Amniotic epithelial cell (primary cell): ENCODE measurements at regions not wholly inside any gene's neighbourhood (a gene's known extent, or its start where the extent isn't known, plus 50 kb on each side); places are given as distances from the start of the nearest gene placed in this dataset.
"Not testable (repeated sequence)": the region's sequence is repeated elsewhere in the genome, so short reads cannot be mapped to it uniquely, and the experiment has no call there.

ENCODE experiments used
- DNase-seq: peaks from one replicate; pipeline ENCODE4 v3.0.0-alpha.2; 2010; ENCODE audit warnings: low read depth

DNA sequence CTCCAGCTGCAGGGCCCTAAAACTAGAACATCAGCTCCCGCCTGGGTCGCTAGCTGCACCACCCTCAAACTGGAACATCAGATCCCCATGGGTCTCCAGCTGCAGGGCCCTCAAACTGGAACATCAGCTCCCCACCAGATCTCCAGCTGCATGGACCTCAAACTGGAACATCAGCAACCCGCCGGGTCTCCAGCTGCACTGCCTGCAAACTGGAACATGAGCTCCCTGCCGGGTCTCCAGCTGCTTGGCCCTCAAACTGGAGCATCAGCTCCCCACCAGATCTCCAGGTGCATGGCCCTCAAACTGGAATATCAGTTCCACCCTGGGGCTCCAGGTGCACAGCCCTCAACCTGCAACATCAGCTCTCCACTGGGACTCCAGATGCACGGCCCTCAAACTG is 82.7 kb downstream of the TFRC start:
- DNase-seq = not testable (repeated sequence)

DNA sequence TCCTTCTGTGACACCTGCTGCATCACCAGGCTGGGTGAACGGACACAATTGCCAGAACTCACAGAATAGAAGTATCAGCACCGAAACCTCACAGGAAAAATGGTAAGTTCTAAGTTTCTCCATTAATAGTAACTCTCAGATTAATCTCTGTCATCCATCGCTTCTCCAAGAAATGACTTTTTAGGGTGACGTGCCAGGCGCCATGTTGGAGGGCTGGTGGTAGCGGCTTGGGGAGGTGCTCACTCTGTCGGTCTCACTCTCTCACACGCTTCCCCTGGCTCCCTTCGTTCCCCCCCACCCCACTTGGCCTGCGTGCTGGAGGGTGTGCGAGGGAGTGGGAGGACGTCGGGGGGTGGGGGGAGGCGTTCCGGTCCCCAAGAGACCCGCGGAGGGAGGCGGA is 85.6 kb downstream of the TFRC start:
- DNase-seq = not testable (repeated sequence)

DNA sequence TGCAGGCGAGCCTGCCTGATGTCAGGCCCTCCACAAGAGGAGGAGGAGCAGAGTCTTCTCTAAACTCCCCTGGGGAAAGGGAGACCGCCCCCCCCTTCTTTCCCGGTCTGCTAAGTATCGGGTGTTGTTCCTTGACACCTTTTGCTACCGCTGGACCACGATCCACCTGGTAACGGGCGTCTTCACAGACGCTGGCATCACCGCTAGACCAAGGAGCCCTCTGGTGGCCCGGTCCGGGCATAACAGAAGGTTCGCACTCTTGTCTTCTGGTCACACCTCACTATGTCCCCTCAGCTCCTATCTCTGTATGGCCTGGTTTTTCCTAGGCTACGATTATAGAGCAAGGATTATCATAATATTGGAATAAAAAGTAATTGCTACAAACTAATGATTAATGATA is 86.0 kb upstream of the TNK2 start:
- peak; percentile 24 for DNase-seq

DNA sequence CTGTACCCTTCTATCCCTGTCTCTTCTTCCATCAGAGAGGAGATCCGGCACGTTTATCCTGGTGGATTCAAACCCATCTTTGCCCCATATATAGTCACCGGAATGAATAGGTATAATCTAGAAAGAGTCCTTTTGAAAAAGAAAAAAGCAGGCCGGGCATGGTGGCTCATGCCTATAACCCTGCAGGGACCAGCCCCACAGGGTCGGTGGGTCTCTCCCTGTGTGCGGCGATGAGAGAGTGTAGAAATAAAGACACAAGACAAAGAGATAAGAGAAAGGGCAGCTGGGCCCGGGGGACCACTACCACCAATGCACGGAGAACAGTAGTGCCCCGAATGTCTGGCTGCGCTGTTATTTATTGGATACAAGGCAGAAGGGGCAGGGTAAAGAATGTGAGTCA is 85.3 kb upstream of the TNK2 start:
- not testable (repeated sequence) for DNase-seq

- DNase-seq = not testable (repeated sequence)
Observed at GRCh38 chr3:195992956-195993595, 84.7 kb upstream of the TNK2 start.

GRCh38 chr3:195991986-195992385 is 83.6 kb upstream of the TNK2 start:
- not testable (repeated sequence) for DNase-seq

GRCh38 chr3:195991243-195991642 is 82.9 kb upstream of the TNK2 start:
- DNase-seq = not testable (repeated sequence)

DNA sequence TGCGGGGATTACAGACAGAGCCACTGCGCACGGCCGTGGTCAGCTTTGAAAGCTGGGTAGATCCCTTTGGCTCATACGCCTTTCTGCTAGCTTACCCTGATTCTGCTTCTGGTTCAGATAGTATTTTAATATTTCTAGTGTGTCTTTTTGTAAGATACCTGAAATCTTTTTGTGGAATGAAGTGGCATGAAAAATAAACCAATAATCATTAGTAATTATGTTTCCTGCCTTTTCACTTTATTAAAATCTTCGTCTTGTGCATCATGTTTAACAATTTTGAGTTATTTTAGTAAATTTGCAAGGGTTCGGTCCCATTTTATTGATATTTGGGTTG is 82.5 kb upstream of the TNK2 start:
- DNase-seq = not testable (repeated sequence)

- DNase-seq = peak; percentile 60
Observed at GRCh38 chr3:195989921-195990840, 81.8 kb upstream of the TNK2 start.

GRCh38 chr3:195989197-195989920 is 81.0 kb upstream of the TNK2 start:
- peak; percentile 17 for DNase-seq

GRCh38 chr3:195988764-195989163 is 80.4 kb upstream of the TNK2 start:
- DNase-seq = not testable (repeated sequence)

- DNase-seq = not testable (repeated sequence)
Observed at GRCh38 chr3:195987001-195987400, 78.7 kb upstream of the TNK2 start.

GRCh38 chr3:195986576-195986975 is 78.2 kb upstream of the TNK2 start:
- not testable (repeated sequence) for DNase-seq

GRCh38 chr3:195985348-195985920 is 77.1 kb upstream of the TNK2 start:
- not testable (repeated sequence) for DNase-seq

GRCh38 chr3:195984392-195985030 is 76.2 kb upstream of the TNK2 start:
- not testable (repeated sequence) for DNase-seq

- DNase-seq = not testable (repeated sequence)
Observed at GRCh38 chr3:195983880-195984279, 75.5 kb upstream of the TNK2 start.

DNA sequence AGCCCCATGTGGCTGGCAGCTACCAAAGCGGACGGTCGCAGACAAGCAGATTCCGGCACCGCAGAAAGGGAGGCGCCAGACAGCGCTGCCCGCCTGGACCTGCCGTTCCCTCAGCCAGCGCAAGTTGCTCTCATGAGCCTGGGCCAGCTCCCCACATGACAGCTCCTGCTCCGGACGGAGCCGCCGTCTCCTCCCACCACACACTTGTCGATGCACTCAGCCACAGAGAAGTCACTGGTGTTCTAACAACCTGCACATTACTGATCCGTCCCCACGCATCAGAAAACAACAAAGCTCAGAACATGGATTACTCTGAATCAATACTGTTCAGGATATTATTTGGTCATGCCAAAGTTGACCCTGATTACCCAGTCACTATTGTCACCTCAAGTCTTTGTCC is 74.4 kb upstream of the TNK2 start:
- not testable (repeated sequence) for DNase-seq

DNA sequence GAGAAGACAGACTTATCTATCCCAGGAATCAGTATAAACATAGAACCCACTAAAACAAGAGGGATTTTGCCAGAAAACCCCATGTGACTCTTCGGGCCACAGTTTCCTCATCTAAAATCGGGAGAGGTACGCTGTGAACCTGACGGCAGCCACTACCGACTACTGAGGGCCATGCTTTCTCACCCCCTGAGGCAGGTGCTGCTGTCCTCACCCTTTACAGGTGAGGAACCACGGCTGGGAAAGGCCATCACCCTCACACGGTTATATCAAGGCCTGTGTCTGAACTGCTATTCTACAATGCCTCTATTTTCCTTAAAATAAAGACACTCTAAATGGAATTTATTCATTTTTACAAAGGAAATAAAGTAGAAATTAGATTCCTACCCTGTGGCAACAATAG is 73.4 kb upstream of the TNK2 start:
- not testable (repeated sequence) for DNase-seq

GRCh38 chr3:195979877-195980276 is 71.5 kb upstream of the TNK2 start:
- not testable (repeated sequence) for DNase-seq

DNA sequence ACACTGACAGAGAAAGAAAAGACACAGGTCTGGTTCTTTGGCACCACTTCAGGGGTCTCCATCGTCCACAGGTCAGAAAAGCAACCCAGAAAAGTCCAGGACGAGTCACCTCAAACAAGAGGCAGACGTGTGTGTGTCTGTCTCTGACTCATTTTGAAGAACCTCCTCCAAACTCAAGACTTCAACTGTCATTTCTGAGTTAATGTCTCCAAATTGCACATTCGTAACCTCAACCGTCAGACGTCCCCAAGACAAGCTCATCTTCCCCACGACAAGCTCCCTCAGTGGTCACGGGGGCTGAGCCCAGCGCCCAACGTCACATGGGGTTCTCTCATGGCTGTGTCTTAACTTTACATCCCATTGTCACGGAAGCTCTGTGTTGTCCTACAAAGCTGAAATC is 70.2 kb upstream of the TNK2 start:
- not testable (repeated sequence) for DNase-seq

DNA sequence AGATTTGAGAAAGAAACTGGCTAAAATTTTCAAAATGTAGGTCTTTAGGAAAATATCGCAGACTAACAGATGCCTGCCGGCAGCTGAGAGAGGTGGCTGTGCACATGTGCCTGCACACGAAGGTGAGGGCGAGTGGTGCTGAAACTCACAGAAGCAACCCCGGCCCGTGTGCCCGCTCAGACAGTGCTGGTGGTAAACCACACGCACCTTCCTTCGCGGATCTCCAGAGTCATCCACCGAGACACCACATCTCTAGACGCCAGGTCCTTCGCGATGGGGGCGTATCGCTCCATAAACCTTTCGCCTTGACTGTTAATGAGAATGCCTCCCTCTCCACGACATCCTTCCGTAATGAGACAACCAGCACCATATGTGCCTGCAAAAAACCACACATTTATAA is 68.5 kb upstream of the TNK2 start:
- not testable (repeated sequence) for DNase-seq

- DNase-seq = not testable (repeated sequence)
Observed at GRCh38 chr3:195974281-195974680, 65.9 kb upstream of the TNK2 start.
